ENCODE measurements at regions not wholly inside any gene's neighbourhood (a gene's known extent, or its start where the extent isn't known, plus 50 kb on each side); places are given as distances from the start of the nearest gene placed in this dataset.

DNA sequence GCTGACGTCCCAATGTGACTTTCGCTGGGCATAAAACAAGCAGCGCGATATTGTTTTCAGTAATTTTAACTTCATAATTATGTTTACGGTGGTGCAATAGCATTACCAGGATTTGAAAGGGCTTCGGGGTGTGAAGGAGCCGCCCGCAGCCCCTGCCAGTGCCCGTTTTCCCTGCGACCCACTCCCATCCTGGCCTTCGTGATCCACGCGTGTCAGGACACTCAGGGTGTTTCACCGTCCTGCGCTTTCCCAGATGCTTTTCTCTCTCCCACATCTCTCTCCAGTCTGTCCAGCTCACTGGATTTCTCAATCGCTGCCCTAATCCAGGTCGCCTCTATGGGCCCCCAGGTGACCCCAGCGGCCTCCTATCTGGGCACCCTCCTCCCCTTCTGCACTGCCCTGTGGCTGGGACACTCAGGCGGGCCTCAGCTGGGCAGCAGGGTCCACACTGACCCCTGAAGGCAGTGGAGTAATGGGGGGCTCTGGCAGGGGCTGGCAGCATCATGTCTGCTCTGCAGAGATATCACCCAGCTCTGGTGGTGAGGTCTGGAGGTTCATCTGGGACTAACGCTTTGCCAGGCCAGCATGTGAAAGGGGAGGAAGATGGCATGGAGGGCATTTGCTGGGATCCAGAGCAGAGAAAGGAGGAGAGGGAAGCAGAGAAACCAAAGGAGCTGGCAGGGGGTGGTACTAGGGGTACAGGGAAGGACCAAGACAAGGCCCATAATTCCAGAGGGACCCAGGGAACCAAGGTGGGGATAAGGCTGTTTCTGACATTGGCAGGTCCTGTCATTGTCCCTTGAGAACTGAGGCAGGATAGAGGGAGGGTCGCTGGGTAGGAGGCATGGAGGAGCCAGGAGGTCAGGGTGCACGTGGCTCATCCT lies 622.8 kb downstream of the BRD1 start:
- no peak for FAIRE-seq
- DNase-seq (ENCODE audit: low spot score), result no peak

DNA sequence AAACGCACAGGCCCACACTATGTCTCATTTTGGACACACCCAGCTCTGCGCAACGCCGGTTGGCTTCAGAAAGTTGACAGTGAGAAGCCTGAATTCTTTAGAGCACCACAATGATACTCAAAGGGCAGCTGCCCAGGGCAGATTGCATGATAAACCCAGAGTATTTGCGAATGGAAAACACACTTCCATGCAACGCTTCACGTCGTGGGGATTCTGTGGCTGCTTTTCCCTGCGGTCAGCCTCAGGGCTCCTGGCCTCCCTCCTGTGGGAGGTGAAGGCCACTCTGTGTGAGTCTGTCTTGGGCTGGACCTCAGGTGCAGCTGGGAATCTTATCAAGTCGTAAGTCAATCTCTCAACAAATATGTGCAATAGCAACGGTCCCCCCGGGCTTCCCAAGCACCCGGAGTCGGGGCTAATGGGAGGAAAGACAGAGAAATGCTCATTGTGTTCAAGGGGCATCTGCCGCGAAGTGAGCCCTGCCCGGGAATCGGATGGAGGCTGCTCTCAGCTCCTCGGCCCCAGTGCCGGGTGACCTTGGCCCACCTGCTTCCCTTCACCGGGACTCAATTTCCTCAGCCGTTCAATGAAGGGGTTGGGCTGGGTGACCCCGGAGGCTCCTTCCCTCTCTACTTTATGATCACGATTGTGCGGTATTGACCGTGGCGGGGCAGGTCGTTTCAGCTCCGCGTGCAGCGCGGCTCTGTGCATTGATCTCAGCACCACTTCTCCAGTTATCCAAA lies 623.6 kb downstream of the BRD1 start:
- FAIRE-seq (no peak), DNase-seq (ENCODE audit: low spot score) (no peak)

DNA sequence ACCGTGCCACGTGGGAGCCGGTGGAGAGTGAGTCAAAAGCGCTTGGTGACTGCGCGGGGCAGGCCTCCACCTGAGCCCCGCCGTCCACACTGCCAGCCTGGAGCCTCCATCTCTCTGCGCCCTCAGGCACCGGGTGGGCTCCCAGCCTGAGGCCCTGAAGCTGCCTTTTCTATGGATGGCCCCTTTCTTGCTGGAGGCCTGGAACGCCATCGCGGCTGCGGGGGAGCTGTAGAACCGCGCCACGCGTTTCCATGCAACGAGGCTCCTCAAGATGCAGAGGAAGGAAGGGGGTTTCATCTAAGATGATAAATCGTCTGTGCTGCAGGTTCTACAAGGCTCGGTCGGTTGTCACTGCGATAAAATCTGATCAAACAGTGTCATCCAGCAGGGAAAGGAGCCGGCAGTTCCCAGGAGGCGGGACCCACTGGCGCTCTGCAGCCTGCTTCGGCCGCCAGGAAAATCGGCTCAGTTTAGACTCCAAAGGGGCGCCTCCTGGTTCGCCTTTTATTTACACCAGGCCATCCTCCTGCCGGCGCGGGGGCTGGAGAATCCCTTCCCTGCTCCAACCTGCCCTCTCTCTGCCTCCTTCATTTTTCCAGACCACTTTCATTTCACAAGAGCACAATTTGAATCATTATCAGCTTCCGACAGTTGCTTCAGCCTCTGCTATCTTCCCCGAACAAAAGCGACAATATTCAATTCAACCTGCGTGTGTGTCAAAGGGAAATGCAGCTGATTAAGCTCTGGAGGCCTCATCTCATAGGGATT lies 624.4 kb downstream of the BRD1 start:
- no peak for FAIRE-seq
- no peak for DNase-seq (ENCODE audit: low spot score)

DNA sequence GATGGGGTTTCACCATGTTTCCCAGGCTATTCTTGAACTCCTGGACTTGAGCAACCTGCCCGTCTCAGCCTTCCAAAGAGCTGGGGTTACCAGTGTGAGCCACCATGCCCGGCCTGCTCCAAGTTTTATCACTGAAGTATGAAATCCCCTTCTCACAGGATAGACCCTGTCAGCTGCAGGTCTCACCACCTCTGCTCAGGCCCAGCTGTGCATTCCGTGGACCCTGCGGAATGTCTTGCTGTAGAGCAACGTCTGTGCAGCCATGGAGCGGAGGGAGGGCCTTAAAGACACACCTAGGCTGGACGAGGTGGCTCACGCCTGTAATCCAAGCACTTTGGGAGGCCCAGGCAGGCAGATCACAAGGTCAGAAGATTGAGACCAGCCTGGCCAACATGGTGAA lies 625.4 kb downstream of the BRD1 start:
- DNase-seq (ENCODE audit: low spot score) (no peak), FAIRE-seq (no peak)

- FAIRE-seq (no peak), DNase-seq (ENCODE audit: low spot score) (no peak)
These were observed 626.4 kb downstream of the BRD1 start for GRCh38 chr22:49201046-49201970.

DNA sequence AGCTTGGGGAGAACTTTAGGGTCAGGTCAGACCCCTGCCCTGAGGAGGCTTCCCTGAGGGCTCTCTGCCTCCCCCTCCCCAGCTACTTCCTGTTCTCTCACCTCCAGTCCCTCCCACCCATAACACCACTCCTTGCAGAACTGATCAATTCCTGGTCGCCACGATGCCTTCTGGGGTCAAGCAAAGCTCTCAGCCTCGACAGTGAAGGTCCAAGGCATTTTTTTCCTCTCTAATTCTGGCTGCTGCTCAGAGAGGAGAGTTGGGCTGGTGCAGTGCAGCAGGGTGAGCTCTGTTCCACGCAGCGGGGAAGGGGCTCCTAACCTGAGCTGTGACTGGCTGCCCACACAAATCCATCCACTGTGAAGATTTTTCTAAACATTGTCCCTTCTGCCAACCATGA lies 628.4 kb downstream of the BRD1 start:
- no peak for DNase-seq (ENCODE audit: low spot score)
- no peak for FAIRE-seq

DNA sequence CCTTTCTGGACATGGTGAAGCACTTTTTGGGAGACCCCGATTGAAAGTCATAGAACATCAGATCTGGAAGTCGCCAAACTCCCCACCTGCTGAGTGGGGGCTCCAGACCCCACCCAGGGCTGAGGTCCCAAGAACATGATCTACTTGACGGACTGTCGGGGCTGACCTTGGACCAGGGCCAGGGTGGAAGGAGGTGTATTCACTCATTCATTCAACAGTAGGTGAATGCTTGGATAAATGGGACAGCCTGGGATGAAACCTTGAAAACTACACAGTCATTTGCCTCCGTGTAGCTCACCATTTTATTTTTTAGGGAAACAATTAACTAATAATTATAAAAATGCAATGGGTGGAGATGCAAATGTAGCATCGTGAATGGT lies 629.0 kb downstream of the BRD1 start:
- FAIRE-seq, result no peak
- DNase-seq (ENCODE audit: low spot score), result no peak

GRCh38 chr22:49197986-49198704 lies 629.5 kb downstream of the BRD1 start:
- DNase-seq (ENCODE audit: low spot score) (no peak), FAIRE-seq (no peak)

DNA sequence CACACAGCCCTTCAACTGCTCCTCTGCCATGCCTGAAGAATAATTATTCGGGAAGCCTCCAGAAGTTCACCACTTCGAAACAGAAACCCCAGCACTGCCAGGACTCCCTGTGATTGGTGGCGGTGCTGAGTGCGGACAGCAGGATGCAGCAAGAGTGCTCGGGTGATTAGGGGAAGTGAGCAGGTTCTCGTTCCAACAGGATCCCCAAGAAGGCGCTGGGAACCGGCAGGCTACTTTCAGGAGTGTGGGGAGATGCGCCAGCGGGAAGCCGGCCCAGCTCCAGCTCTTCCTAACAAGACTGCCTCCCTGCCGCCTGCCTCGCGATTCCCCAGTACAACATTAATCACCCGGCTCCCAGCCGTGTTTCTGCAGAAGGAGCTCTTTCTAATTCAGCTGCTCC lies 630.2 kb downstream of the BRD1 start:
- no peak for FAIRE-seq
- DNase-seq (ENCODE audit: low spot score), result no peak

DNA sequence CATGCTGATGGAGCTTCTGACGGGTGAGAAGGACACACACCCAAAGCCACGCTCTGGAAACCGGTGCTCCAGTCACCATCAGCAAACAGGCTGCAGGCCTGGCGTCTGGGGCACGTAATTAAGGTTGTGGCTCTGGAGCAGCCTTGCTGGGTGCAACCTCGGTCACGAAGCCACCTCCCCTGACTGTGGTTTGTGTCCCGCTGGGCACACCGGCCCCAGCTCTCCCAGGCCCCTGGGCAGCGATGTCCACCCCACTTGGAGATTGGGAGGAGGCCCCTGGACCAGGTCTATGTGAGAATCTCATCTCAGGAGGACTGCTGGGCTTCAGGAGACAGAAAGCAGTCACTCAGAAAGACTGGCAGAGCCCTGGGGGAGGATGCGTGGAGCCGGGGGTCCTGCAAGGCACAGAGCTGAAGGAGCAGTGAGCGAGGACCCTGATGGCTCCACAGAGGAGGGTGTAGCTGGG lies 631.6 kb downstream of the BRD1 start:
- FAIRE-seq, result no peak
- no peak for DNase-seq (ENCODE audit: low spot score)

GRCh38 chr22:49195636-49196035 lies 632.0 kb downstream of the BRD1 start:
- FAIRE-seq, result no peak
- DNase-seq (ENCODE audit: low spot score), result no peak

GRCh38 chr22:49193901-49194465 lies 633.7 kb downstream of the BRD1 start:
- DNase-seq (ENCODE audit: low spot score) (no peak), FAIRE-seq (no peak)

DNA sequence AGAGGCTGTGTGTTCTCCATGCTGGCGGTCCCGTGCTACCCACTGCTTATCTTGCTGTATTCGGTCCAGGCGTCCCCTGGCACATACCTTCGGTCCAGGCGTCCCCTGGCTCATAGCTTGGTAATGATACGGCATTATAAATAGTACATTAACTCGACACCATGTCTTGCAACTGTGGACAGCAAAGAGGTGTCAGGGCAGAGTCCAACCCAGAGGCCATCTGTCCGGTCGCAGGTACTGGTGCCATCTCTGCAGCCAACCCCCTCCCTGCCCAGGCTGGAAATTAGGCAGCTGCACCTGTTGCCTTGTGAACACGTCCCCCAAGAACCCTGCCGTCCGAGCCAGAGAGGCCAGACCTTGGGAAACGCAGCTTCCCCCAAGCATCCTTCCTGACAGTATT lies 634.3 kb downstream of the BRD1 start:
- FAIRE-seq, result no peak

DNA sequence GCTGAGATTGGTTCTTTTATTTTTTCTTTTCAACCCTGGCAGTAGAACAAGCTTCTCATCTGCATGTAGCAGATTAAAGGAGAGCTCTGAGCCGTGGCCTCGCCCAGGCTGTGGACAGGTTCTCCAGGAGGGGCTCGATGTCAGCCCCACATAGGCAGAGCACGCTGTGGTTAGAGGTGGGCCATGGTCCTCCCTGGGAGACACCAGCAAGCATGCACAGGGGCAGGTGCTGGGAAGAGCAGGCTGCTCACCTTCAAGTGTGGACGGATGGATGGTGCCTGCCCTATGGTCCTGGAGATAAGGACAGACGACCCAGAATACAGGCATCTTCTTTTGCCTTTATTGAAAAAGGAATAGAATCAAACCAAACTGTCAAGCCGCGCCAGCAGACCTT lies 634.8 kb downstream of the BRD1 start:
- DNase-seq (ENCODE audit: low spot score) (no peak), FAIRE-seq (no peak)

More for the DNA sequence above, 634.3 kb downstream of the BRD1 start:
- no peak for DNase-seq (ENCODE audit: low spot score)

GRCh38 chr22:49192180-49192856 lies 635.4 kb downstream of the BRD1 start:
- DNase-seq (ENCODE audit: low spot score), result no peak
- FAIRE-seq, result no peak

- DNase-seq (ENCODE audit: low spot score) (no peak), FAIRE-seq (no peak)
These were observed 636.1 kb downstream of the BRD1 start for GRCh38 chr22:49191506-49191980.

- DNase-seq (ENCODE audit: low spot score) (no peak), FAIRE-seq (no peak)
These were observed 636.7 kb downstream of the BRD1 start for GRCh38 chr22:49190816-49191505.

DNA sequence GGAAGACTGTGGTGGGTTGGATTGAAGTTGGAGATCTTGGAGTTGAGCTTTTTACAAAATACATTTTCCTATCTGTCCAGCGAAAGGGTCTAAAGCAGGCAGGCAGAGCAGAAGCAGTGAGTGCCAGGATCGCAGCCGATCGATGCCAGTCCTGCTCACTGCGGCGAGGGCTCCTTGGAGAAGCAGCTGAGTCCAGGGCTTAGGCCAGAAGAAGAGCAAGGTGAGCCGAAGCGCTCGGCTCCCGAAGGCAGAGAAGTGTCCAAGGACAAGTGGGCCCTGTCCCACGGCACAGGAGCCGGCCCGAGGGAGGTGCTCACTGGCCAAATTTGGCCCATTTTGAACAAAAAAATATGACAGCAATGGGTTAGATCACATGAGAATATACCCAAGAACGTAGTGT lies 637.8 kb downstream of the BRD1 start:
- FAIRE-seq (no peak), DNase-seq (ENCODE audit: low spot score) (no peak)

DNA sequence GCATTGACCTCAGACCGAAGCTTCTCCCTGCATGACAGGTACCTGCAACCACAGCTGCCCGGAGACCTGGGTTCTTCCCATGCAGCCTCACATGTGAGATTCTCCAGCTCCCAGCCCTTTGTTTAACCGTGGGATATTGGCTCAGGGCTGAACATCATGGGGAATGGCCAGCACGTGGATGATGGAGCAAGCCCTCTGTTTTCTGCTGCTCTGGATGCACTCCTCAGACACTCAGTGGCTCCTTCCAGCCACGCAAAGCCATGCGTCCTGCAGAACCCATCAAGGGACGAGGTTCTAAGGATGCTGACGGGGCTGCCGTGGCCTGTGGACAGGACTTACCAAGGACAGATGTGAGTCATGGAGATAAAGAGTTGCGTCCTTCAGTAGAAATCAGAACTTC lies 639.1 kb downstream of the BRD1 start:
- FAIRE-seq (no peak), DNase-seq (ENCODE audit: low spot score) (no peak)
